GM12875 (cell line): ENCODE measurements at regions not wholly inside any gene's neighbourhood (a gene's known extent, or its start where the extent isn't known, plus 50 kb on each side); places are given as distances from the start of the nearest gene placed in this dataset.

ENCODE experiments used
- H3K4me3 ChIP-seq: one replicate; pipeline ENCODE4 v1.5.1; 2011; ENCODE audit warnings: low read depth, low read length, control low read depth
- TF ChIP-seq, protein P1 (sequence below): IDR thresholded peaks from 2 replicates; pipeline ENCODE4 v1.5.1; 2011; ENCODE audit warnings: low read depth, mild to moderate bottlenecking, control low read depth, inconsistent platforms, low read length, moderate library complexity, borderline replicate concordance; ENCODE audit not compliant: insufficient read depth

- TF ChIP-seq, protein P1, sequence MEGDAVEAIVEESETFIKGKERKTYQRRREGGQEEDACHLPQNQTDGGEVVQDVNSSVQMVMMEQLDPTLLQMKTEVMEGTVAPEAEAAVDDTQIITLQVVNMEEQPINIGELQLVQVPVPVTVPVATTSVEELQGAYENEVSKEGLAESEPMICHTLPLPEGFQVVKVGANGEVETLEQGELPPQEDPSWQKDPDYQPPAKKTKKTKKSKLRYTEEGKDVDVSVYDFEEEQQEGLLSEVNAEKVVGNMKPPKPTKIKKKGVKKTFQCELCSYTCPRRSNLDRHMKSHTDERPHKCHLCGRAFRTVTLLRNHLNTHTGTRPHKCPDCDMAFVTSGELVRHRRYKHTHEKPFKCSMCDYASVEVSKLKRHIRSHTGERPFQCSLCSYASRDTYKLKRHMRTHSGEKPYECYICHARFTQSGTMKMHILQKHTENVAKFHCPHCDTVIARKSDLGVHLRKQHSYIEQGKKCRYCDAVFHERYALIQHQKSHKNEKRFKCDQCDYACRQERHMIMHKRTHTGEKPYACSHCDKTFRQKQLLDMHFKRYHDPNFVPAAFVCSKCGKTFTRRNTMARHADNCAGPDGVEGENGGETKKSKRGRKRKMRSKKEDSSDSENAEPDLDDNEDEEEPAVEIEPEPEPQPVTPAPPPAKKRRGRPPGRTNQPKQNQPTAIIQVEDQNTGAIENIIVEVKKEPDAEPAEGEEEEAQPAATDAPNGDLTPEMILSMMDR: no peak
- H3K4me3 ChIP-seq: no peak overlapping the region
Observed at GRCh38 chr4:108372681-108373080, 203.9 kb upstream of the LEF1 start.

DNA sequence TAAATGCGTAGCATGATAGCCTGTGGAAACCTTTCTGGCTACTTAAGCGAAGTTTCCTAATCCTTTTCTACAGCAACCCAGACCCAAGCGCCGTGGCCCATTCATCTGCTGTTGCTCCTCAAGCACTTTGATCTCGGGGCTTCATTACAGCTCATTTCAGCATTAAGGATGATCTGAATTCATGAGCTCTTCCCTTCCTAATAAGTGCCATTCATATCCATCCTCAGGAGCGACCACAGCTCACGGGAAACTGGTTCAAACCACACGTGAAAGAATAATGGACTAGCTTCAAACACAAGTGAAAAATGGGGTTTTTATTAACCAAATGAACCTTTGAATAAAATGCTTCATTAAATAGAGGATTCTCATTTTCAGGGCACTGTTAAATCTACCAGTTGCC, 202.6 kb upstream of the LEF1 start:
- TF ChIP-seq, protein P1: no peak
- H3K4me3 ChIP-seq: no peak overlapping the region

DNA sequence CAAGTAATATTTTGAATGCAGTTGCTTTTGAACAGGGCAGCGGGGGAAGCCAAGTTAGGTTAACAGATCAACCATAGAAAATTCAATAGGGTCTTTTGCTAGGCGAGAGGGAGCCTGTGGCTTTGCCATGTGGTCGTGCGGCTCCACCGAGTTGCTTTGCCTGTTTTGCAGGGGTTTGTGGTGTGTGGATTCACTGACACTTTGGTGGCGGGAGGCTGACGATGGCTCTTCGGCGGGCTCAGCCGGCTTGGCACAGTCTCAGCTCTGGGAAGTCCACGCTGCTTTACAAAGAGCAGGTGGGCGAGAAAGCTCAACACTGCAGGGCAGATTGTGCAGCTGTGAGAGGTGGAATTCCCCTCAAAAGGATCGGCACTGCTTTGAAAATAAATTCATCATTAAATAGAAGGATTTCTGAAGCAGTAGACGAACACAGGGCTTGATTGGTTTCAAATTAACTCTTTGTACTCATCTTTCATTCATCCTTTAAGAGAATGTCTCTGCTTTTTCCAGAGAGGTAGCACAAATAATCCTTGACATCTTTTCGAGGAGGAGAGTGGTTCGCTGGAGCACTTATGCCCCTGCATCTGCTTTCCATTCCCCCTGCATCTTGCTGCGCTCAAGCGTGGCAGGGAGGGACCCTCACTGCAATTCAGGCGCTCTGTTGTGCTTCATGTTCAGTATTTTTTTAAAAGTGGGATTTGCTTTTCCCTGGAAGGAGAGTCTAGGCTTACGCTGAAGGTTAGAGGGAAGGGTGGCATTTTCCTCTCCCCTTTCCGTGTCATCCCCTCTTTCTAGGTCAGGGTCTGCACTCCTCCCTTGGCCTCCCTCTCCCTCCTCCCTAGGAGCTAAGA, 201.8 kb upstream of the LEF1 start:
- TF ChIP-seq, protein P1: no peak
- H3K4me3 ChIP-seq: no peak overlapping the region

GRCh38 chr4:108369035-108369655, 200.4 kb upstream of the LEF1 start:
- TF ChIP-seq, protein P1: no peak
- H3K4me3 ChIP-seq: no peak overlapping the region

GRCh38 chr4:108367751-108368150, 199.0 kb upstream of the LEF1 start:
- TF ChIP-seq, protein P1: no peak
- no peak overlapping the region for H3K4me3 ChIP-seq

- no peak overlapping the region for H3K4me3 ChIP-seq
- TF ChIP-seq, protein P1: no peak
Observed at GRCh38 chr4:108366716-108367115, 198.0 kb upstream of the LEF1 start.

GRCh38 chr4:108365551-108365950, 196.8 kb upstream of the LEF1 start:
- TF ChIP-seq, protein P1: no peak
- H3K4me3 ChIP-seq: no peak overlapping the region
